ENCODE measurements at regions not wholly inside any gene's neighbourhood (a gene's known extent, or its start where the extent isn't known, plus 50 kb on each side); places are given as distances from the start of the nearest gene placed in this dataset.

GRCh38 chr5:68060382-68060781, 155.2 kb upstream of the PIK3R1 start:
- Mint-ChIP-seq H3K4me1 (ENCODE audit: low read depth) (no peaks in the 10 kb centered on the region), H3K36me3 (ENCODE audit: low read depth) (peaks cover 3% of the 10 kb centered on the region), H3K27me3 (peaks cover 2% of the 10 kb centered on the region), H3K9me3 (peaks cover 5% of the 10 kb centered on the region), H3K4me3 (no peak overlapping the region), H3K27ac (no peak overlapping the region)
- intact Hi-C loops (cut with micrococcal nuclease) = no loop called here
- TF ChIP-seq, protein P1, sequence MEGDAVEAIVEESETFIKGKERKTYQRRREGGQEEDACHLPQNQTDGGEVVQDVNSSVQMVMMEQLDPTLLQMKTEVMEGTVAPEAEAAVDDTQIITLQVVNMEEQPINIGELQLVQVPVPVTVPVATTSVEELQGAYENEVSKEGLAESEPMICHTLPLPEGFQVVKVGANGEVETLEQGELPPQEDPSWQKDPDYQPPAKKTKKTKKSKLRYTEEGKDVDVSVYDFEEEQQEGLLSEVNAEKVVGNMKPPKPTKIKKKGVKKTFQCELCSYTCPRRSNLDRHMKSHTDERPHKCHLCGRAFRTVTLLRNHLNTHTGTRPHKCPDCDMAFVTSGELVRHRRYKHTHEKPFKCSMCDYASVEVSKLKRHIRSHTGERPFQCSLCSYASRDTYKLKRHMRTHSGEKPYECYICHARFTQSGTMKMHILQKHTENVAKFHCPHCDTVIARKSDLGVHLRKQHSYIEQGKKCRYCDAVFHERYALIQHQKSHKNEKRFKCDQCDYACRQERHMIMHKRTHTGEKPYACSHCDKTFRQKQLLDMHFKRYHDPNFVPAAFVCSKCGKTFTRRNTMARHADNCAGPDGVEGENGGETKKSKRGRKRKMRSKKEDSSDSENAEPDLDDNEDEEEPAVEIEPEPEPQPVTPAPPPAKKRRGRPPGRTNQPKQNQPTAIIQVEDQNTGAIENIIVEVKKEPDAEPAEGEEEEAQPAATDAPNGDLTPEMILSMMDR (IDR thresholded peaks at IDR 0.05) = no peak
- POLR2A ChIA-PET = no interaction called here
- ATAC-seq (no peak), DNase-seq (no peak)
- CTCF ChIA-PET = no interaction called here

DNA sequence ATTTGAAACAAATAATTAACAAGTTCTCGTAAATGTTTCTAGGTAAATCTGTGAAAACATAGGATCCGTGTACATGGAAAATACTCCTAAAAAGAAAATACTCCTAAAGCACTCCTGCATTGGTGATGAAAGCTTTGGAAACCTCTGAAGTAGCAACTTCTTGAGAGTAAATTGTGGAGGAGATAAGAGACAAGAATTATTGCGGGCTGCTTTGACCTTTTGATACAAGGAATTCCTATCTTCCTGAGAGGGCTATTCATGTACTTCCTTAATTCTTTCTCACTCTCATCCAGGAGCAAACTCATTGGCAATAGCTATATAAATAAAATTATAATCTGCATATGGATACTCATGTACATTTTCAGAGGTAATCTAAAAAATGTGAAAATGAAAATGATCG, 158.4 kb upstream of the PIK3R1 start:
- POLR2A ChIA-PET = no interaction called here
- no peaks in the 10 kb centered on the region for H3K4me1 Mint-ChIP-seq (ENCODE audit: low read depth)
- intact Hi-C loops (cut with micrococcal nuclease) = no loop called here
- DNase-seq (no peak), ATAC-seq (no peak)
- CTCF ChIA-PET = no interaction called here
- peaks cover 5% of the 10 kb centered on the region for H3K9me3 Mint-ChIP-seq
- no peak overlapping the region for H3K27ac Mint-ChIP-seq
- peaks cover 3% of the 10 kb centered on the region for H3K36me3 Mint-ChIP-seq (ENCODE audit: low read depth)
- peaks cover 2% of the 10 kb centered on the region for H3K27me3 Mint-ChIP-seq
- TF ChIP-seq, protein P1 (IDR thresholded peaks at IDR 0.05) = no peak
- no peak overlapping the region for H3K4me3 Mint-ChIP-seq

GRCh38 chr5:68055686-68056085, 159.9 kb upstream of the PIK3R1 start:
- peaks cover 4% of the 10 kb centered on the region for H3K27me3 Mint-ChIP-seq
- H3K36me3 Mint-ChIP-seq (ENCODE audit: low read depth) = no peaks in the 10 kb centered on the region
- H3K9me3 Mint-ChIP-seq = no peaks in the 10 kb centered on the region
- H3K27ac Mint-ChIP-seq = no peak overlapping the region
- POLR2A ChIA-PET = no interaction called here
- DNase-seq (no peak), ATAC-seq (no peak)
- intact Hi-C loops (cut with micrococcal nuclease) = no loop called here
- H3K4me3 Mint-ChIP-seq = no peak overlapping the region
- H3K4me1 Mint-ChIP-seq (ENCODE audit: low read depth) = no peaks in the 10 kb centered on the region
- TF ChIP-seq, protein P1 (IDR thresholded peaks at IDR 0.05) = no peak
- CTCF ChIA-PET = no interaction called here

DNA sequence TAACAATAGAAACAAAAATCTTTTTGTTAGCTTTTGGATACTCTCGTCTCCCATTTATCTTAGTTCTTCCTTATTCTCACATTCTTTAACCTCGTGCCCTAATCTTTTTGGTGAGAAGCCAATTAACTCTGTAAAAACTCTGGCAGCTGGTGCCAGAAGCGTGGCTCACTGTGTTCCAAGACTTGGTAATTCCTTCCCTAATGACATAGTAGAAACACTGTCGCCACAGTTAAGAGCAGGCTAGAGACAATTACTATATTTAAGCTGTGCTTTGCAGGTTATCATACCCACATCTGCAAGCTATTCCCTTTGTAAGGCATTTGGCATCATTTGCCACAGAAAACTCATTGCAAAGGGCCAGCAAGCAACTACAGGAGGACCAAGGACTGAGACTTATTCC, 160.9 kb upstream of the PIK3R1 start:
- Mint-ChIP-seq H3K36me3 (ENCODE audit: low read depth) (no peaks in the 10 kb centered on the region), H3K27ac (no peak overlapping the region), H3K9me3 (no peaks in the 10 kb centered on the region), H3K27me3 (peaks cover 4% of the 10 kb centered on the region), H3K4me3 (no peak overlapping the region), H3K4me1 (ENCODE audit: low read depth) (no peaks in the 10 kb centered on the region)
- no peak for DNase-seq
- TF ChIP-seq, protein P1 (IDR thresholded peaks at IDR 0.05) = no peak
- ATAC-seq = no peak
- POLR2A ChIA-PET = no interaction called here
- CTCF ChIA-PET = no interaction called here
- intact Hi-C loops (cut with micrococcal nuclease) = no loop called here

DNA sequence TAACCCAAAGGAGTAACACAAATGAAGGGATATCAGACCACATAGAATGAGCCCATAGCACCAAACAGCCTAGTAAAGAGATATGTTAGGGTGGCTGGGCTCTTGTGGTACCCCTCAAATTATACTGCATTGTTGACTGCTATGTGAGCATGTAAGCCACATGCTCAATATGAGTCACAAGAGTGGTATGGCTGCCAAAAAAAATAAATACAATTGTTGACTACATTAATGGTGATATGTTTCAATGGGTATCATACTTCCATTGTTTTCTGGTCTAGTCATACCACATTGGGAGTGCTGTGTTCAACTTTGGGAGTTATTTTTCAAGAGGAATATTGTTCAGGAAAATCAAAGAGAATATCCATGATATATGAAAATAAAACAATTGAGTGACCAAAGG, 162.4 kb upstream of the PIK3R1 start:
- Mint-ChIP-seq H3K9me3 (peaks cover 5% of the 10 kb centered on the region), H3K27me3 (peaks cover 4% of the 10 kb centered on the region), H3K36me3 (ENCODE audit: low read depth) (no peaks in the 10 kb centered on the region), H3K27ac (no peak overlapping the region), H3K4me3 (no peak overlapping the region), H3K4me1 (ENCODE audit: low read depth) (no peaks in the 10 kb centered on the region)
- POLR2A ChIA-PET = no interaction called here
- DNase-seq (no peak), ATAC-seq (no peak)
- TF ChIP-seq, protein P1 (IDR thresholded peaks at IDR 0.05) = no peak
- CTCF ChIA-PET = no interaction called here
- intact Hi-C loops (cut with micrococcal nuclease) = no loop called here
